ENCODE measurements at regions not wholly inside any gene's neighbourhood (a gene's known extent, or its start where the extent isn't known, plus 50 kb on each side); places are given as distances from the start of the nearest gene placed in this dataset.

- ATAC-seq = no peak
- TF ChIP-seq OSR1 (CRISPR knock-in tag; IDR thresholded peaks at IDR 0.05) (no peak), TSHZ2 (CRISPR knock-in tag; IDR thresholded peaks at IDR 0.05) (no peak), PATZ1 (CRISPR knock-in tag; IDR thresholded peaks at IDR 0.05; ENCODE audit: borderline replicate concordance) (no peak), ZNF565 (CRISPR knock-in tag; conservative IDR thresholded peaks at IDR 0.05; ENCODE audit: low read depth) (no peak), ISL1 (CRISPR knock-in tag; IDR thresholded peaks at IDR 0.05) (no peak), TOX (CRISPR knock-in tag; IDR thresholded peaks at IDR 0.05; ENCODE audit: borderline replicate concordance) (no peak), GLIS3 (CRISPR knock-in tag; IDR thresholded peaks at IDR 0.05) (no peak), RARB (CRISPR knock-in tag; IDR thresholded peaks at IDR 0.05) (no peak), PPARA (CRISPR knock-in tag; IDR thresholded peaks at IDR 0.05; ENCODE audit: borderline replicate concordance) (no peak), ZNF8 (CRISPR knock-in tag; IDR thresholded peaks at IDR 0.05) (no peak), ARNTL (CRISPR knock-in tag; IDR thresholded peaks at IDR 0.05; ENCODE audit: borderline replicate concordance, low read depth) (no peak), ESRRG (CRISPR knock-in tag; IDR thresholded peaks at IDR 0.05) (no peak), ZFP3 (CRISPR knock-in tag; IDR thresholded peaks at IDR 0.05) (no peak), SNAI2 (CRISPR knock-in tag; IDR thresholded peaks at IDR 0.05) (no peak), ZC3H10 (CRISPR knock-in tag; IDR thresholded peaks at IDR 0.05) (no peak)
- TF ChIP-seq, protein P1, sequence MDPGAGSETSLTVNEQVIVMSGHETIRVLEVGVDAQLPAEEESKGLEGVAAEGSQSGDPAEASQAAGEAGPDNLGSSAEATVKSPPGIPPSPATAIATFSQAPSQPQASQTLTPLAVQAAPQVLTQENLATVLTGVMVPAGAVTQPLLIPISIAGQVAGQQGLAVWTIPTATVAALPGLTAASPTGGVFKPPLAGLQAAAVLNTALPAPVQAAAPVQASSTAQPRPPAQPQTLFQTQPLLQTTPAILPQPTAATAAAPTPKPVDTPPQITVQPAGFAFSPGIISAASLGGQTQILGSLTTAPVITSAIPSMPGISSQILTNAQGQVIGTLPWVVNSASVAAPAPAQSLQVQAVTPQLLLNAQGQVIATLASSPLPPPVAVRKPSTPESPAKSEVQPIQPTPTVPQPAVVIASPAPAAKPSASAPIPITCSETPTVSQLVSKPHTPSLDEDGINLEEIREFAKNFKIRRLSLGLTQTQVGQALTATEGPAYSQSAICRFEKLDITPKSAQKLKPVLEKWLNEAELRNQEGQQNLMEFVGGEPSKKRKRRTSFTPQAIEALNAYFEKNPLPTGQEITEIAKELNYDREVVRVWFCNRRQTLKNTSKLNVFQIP (CRISPR knock-in tag; IDR thresholded peaks at IDR 0.05; ENCODE audit: borderline replicate concordance, low read depth) = no peak
Measured at GRCh38 chr12:107523775-107524535, 161.6 kb upstream of the PWP1 start.

- no peak for ATAC-seq
- TF ChIP-seq GLIS3 (CRISPR knock-in tag; IDR thresholded peaks at IDR 0.05) (no peak), SNAI2 (CRISPR knock-in tag; IDR thresholded peaks at IDR 0.05) (no peak), ZC3H10 (CRISPR knock-in tag; IDR thresholded peaks at IDR 0.05) (no peak), ZFP30 (CRISPR knock-in tag; IDR thresholded peaks at IDR 0.05) (no peak), ZNF8 (CRISPR knock-in tag; IDR thresholded peaks at IDR 0.05) (no peak), TCF4 (CRISPR knock-in tag; IDR thresholded peaks at IDR 0.05; ENCODE audit: borderline replicate concordance) (no peak), ARNTL (CRISPR knock-in tag; IDR thresholded peaks at IDR 0.05; ENCODE audit: borderline replicate concordance, low read depth) (no peak), BACH2 (CRISPR knock-in tag; IDR thresholded peaks at IDR 0.05; ENCODE audit: borderline replicate concordance) (no peak), TOX (CRISPR knock-in tag; IDR thresholded peaks at IDR 0.05; ENCODE audit: borderline replicate concordance) (no peak), RARB (CRISPR knock-in tag; IDR thresholded peaks at IDR 0.05) (no peak), PATZ1 (CRISPR knock-in tag; IDR thresholded peaks at IDR 0.05; ENCODE audit: borderline replicate concordance) (no peak), ISL1 (CRISPR knock-in tag; IDR thresholded peaks at IDR 0.05) (no peak), CREB5 (CRISPR knock-in tag; IDR thresholded peaks at IDR 0.05; ENCODE audit: low read depth) (no peak), CSDC2 (CRISPR knock-in tag; IDR thresholded peaks at IDR 0.05) (no peak), OSR1 (CRISPR knock-in tag; IDR thresholded peaks at IDR 0.05) (no peak)
- TF ChIP-seq, protein P1 (CRISPR knock-in tag; IDR thresholded peaks at IDR 0.05; ENCODE audit: borderline replicate concordance, low read depth) = no peak
Measured at GRCh38 chr12:107525063-107525718, 160.4 kb upstream of the PWP1 start.
